ENCODE measurements at regions not wholly inside any gene's neighbourhood (a gene's known extent, or its start where the extent isn't known, plus 50 kb on each side); places are given as distances from the start of the nearest gene placed in this dataset.
A peak's percentile ranks its signal among the peaks of the same experiment; 100 is the strongest.
"Not testable (repeated sequence)": the region's sequence is repeated elsewhere in the genome, so short reads cannot be mapped to it uniquely, and the experiment has no call there.

DNA sequence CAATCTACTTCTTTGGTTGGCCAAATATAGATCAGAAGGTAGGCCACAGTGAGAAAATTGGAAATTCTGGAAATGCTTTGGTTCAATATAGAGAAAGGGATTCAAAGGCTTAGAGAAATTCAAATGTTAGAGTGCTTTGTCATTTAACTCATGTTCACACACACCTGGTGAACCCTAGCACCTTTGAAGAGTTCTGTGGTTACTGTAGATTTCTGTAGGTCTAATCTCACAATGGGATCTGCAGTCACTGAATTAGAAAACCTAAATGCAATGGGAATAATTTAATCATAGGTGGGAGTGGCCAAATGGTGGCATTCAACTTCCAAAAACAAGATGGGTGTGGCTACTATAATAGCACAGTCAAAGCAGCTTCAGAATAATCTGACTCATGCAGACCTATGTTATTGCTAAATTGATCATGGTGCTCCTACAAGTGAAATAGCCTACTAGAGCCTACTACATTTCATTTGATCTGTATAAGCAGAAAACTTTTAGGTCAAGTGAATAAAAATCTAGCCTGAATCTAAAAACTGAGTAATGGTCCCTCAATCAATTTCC lies 1152.9 kb downstream of the PCDH9 start:
- Histone ChIP-seq H3K4ac (ENCODE audit: low read depth, low read length) (no peak overlapping the region), H3K9ac (ENCODE audit: low read length) (no peak overlapping the region), H2AK5ac (ENCODE audit: low read length) (no peak overlapping the region), H2BK120ac (ENCODE audit: low read depth, low read length) (no peak overlapping the region), H3K4me2 (ENCODE audit: low read length) (no peak overlapping the region), H4K8ac (ENCODE audit: low read depth, low read length) (no peak overlapping the region), H3K4me3 (ENCODE audit: low read length) (no peak overlapping the region), H2BK5ac (ENCODE audit: low read length) (no peak overlapping the region), H2BK15ac (replicated peaks; ENCODE audit: low read depth) (no peak overlapping the region), H3K4me1 (ENCODE audit: control insufficient read depth, low read depth, low read length) (no peaks in the 10 kb centered on the region), H3K27ac (ENCODE audit: low read depth, low read length) (no peak overlapping the region), H3K18ac (ENCODE audit: low read length) (no peak overlapping the region), H3K79me2 (ENCODE audit: control insufficient read depth, insufficient read depth, low read length) (no peaks in the 10 kb centered on the region), H4K5ac (ENCODE audit: low read length) (no peak overlapping the region), H3K23ac (ENCODE audit: low read length) (no peak overlapping the region), H3K56ac (ENCODE audit: low read length) (no peak overlapping the region), H3K36me3 (ENCODE audit: control insufficient read depth, insufficient read depth, low read length) (no peaks in the 10 kb centered on the region), H3K79me1 (ENCODE audit: low read length) (no peaks in the 10 kb centered on the region), H3K27me3 (ENCODE audit: insufficient read depth, low read length, poor library complexity) (no peaks in the 10 kb centered on the region)
- DNase-seq: no peak

DNA sequence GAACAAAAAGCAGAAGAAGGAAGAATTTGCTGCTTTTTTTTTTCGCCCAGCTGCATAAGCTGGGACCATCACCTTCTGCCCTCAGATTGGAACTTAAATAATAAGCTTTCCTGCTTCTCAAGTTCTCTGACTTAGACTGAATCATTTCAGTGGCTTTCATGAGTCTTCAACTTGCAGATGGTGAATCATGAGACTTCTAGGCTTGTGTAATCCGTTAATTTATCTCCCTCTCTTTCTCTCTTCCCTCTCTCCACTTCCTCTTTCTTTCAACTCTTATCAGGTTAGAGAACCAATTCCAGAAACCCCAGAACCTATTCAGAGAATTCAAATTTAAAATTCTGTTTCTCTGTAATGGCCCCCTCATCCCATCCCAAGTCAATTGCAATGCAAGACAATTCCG lies 1153.7 kb downstream of the PCDH9 start:
- no peaks in the 10 kb centered on the region for H3K27me3 ChIP-seq (ENCODE audit: insufficient read depth, low read length, poor library complexity)
- no peak for DNase-seq

DNA sequence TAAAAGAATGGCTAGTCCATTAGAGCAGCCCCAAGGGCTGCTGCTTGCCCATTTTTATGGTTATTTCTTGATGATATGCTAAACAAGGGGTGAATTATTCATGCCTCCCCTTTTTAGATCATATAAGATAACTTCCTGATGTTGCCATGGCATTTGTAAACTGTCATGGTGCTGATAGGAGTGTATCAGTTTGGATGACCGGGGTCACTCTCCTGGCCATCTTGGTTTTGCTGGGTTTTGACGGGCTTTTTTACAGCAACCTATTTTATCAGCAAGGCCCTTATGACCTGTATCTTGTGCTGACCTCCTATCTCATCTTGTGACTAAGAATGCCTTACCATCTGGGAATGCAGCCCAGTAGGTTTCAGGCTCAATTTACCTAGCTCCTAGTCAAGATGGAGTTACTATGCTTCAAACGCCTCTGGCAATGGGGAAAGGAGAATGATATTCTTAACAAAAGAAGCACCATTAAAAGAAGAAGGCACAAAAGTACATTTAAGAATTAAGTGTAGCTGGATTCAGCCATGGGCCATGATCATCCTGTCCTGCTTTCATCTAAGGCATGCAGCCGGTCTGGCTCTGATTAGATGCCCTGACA lies 1156.0 kb downstream of the PCDH9 start:
- H3K79me1 ChIP-seq (ENCODE audit: low read length): no peaks in the 10 kb centered on the region
- H3K27ac ChIP-seq (ENCODE audit: low read depth, low read length): no peak overlapping the region
- H2AK5ac ChIP-seq (ENCODE audit: low read length): no peak overlapping the region
- no peak overlapping the region for H3K4ac ChIP-seq (ENCODE audit: low read depth, low read length)
- no peaks in the 10 kb centered on the region for H3K27me3 ChIP-seq (ENCODE audit: insufficient read depth, low read length, poor library complexity)
- no peak overlapping the region for H3K4me2 ChIP-seq (ENCODE audit: low read length)
- no peak overlapping the region for H3K4me3 ChIP-seq (ENCODE audit: low read length)
- H3K23ac ChIP-seq (ENCODE audit: low read length): no peak overlapping the region
- no peaks in the 10 kb centered on the region for H3K4me1 ChIP-seq (ENCODE audit: control insufficient read depth, low read depth, low read length)
- H3K18ac ChIP-seq (ENCODE audit: low read length): no peak overlapping the region
- no peak overlapping the region for H2BK5ac ChIP-seq (ENCODE audit: low read length)
- no CpG with 5 or more reads among the region's 4 CpGs for WGBS (ENCODE audit: extremely low coverage, insufficient coverage, low lambda C conversion rate)
- H3K36me3 ChIP-seq (ENCODE audit: control insufficient read depth, insufficient read depth, low read length): no peaks in the 10 kb centered on the region
- DNase-seq: no peak
- H4K5ac ChIP-seq (ENCODE audit: low read length): no peak overlapping the region
- no peak overlapping the region for H2BK120ac ChIP-seq (ENCODE audit: low read depth, low read length)
- H3K56ac ChIP-seq (ENCODE audit: low read length): no peak overlapping the region
- H4K8ac ChIP-seq (ENCODE audit: low read depth, low read length): no peak overlapping the region
- no peaks in the 10 kb centered on the region for H3K79me2 ChIP-seq (ENCODE audit: control insufficient read depth, insufficient read depth, low read length)
- no peak overlapping the region for H2BK15ac ChIP-seq (replicated peaks; ENCODE audit: low read depth)
- H3K9ac ChIP-seq (ENCODE audit: low read length): no peak overlapping the region

More for the DNA sequence above, 1153.7 kb downstream of the PCDH9 start:
- Histone ChIP-seq H3K4me2 (ENCODE audit: low read length) (no peak overlapping the region), H3K79me2 (ENCODE audit: control insufficient read depth, insufficient read depth, low read length) (no peaks in the 10 kb centered on the region), H3K9ac (ENCODE audit: low read length) (no peak overlapping the region), H3K36me3 (ENCODE audit: control insufficient read depth, insufficient read depth, low read length) (no peaks in the 10 kb centered on the region), H2BK15ac (replicated peaks; ENCODE audit: low read depth) (no peak overlapping the region), H3K4me3 (ENCODE audit: low read length) (no peak overlapping the region), H3K56ac (ENCODE audit: low read length) (no peak overlapping the region), H2AK5ac (ENCODE audit: low read length) (no peak overlapping the region), H3K27ac (ENCODE audit: low read depth, low read length) (no peak overlapping the region), H4K5ac (ENCODE audit: low read length) (no peak overlapping the region), H4K8ac (ENCODE audit: low read depth, low read length) (no peak overlapping the region), H3K18ac (ENCODE audit: low read length) (no peak overlapping the region), H3K4me1 (ENCODE audit: control insufficient read depth, low read depth, low read length) (no peaks in the 10 kb centered on the region), H2BK120ac (ENCODE audit: low read depth, low read length) (no peak overlapping the region), H2BK5ac (ENCODE audit: low read length) (no peak overlapping the region), H3K79me1 (ENCODE audit: low read length) (no peaks in the 10 kb centered on the region), H3K4ac (ENCODE audit: low read depth, low read length) (no peak overlapping the region), H3K23ac (ENCODE audit: low read length) (no peak overlapping the region)
- whole genome bisulfite sequencing (ENCODE audit: extremely low coverage, insufficient coverage, low lambda C conversion rate): no CpG with 5 or more reads among the region's 3 CpGs

DNA sequence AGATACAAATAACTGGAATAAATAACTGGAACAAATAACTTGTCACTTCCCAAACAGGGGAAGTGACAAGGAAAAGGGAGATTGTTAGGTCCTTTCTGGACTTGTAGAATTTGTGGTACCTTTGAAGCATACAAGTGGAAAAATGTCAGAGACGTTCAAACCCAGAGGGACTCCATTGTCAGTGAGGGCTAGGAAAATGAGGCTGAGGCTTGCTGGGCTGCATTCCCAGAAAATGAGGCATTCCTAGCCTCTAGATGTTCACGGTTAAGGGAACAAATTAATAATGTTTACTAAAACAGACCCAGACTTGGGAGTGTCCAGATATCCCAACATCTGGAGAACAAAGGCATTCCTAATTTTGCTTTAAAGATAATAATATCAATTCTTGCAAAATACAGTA lies 1158.0 kb downstream of the PCDH9 start:
- not testable (repeated sequence) for H3K4me3 ChIP-seq (ENCODE audit: low read length); H3K79me2 ChIP-seq (ENCODE audit: control insufficient read depth, insufficient read depth, low read length); H4K5ac ChIP-seq (ENCODE audit: low read length); DNase-seq; H3K56ac ChIP-seq (ENCODE audit: low read length); H3K4me2 ChIP-seq (ENCODE audit: low read length); H2BK5ac ChIP-seq (ENCODE audit: low read length); H3K23ac ChIP-seq (ENCODE audit: low read length); H3K36me3 ChIP-seq (ENCODE audit: control insufficient read depth, insufficient read depth, low read length); H2BK120ac ChIP-seq (ENCODE audit: low read depth, low read length); H2AK5ac ChIP-seq (ENCODE audit: low read length); H3K27ac ChIP-seq (ENCODE audit: low read depth, low read length); H4K8ac ChIP-seq (ENCODE audit: low read depth, low read length); H3K27me3 ChIP-seq (ENCODE audit: insufficient read depth, low read length, poor library complexity); H2BK15ac ChIP-seq (replicated peaks; ENCODE audit: low read depth); H3K18ac ChIP-seq (ENCODE audit: low read length); H3K9ac ChIP-seq (ENCODE audit: low read length); H3K79me1 ChIP-seq (ENCODE audit: low read length); H3K4me1 ChIP-seq (ENCODE audit: control insufficient read depth, low read depth, low read length); H3K4ac ChIP-seq (ENCODE audit: low read depth, low read length)
- WGBS (ENCODE audit: extremely low coverage, insufficient coverage, low lambda C conversion rate): no CpG with 5 or more reads among the region's 2 CpGs

DNA sequence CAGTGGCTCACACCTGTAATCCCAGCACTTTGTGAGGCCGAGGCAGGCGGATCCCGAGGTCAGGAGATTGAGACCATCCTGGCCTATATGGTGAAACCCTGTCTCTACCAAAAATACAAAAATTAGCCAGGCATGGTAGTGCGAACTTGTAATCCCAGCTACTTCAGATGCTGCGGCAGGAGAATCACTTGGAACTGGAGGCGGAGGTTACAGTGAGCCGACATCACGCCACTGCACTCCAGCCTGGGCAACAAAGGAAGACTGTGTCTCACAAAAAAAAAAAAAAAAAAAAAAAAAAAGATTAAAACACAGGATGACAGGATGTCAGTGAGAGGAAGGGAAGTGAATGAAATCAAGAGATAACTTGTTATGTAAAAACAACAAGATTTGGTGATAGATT lies 1158.5 kb downstream of the PCDH9 start:
- Histone ChIP-seq H3K4me1 (ENCODE audit: control insufficient read depth, low read depth, low read length) (no peaks in the 10 kb centered on the region), H3K79me1 (ENCODE audit: low read length) (no peaks in the 10 kb centered on the region), H2AK5ac (ENCODE audit: low read length) (no peak overlapping the region), H3K4me2 (ENCODE audit: low read length) (no peak overlapping the region), H3K27ac (ENCODE audit: low read depth, low read length) (no peak overlapping the region), H3K4ac (ENCODE audit: low read depth, low read length) (no peak overlapping the region), H3K79me2 (ENCODE audit: control insufficient read depth, insufficient read depth, low read length) (no peaks in the 10 kb centered on the region), H3K23ac (ENCODE audit: low read length) (no peak overlapping the region), H3K4me3 (ENCODE audit: low read length) (no peak overlapping the region), H4K8ac (ENCODE audit: low read depth, low read length) (no peak overlapping the region), H3K56ac (ENCODE audit: low read length) (no peak overlapping the region), H2BK120ac (ENCODE audit: low read depth, low read length) (no peak overlapping the region), H3K36me3 (ENCODE audit: control insufficient read depth, insufficient read depth, low read length) (no peaks in the 10 kb centered on the region), H4K5ac (ENCODE audit: low read length) (no peak overlapping the region), H2BK15ac (replicated peaks; ENCODE audit: low read depth) (no peak overlapping the region), H3K9ac (ENCODE audit: low read length) (no peak overlapping the region), H2BK5ac (ENCODE audit: low read length) (no peak overlapping the region), H3K27me3 (ENCODE audit: insufficient read depth, low read length, poor library complexity) (no peaks in the 10 kb centered on the region), H3K18ac (ENCODE audit: low read length) (no peak overlapping the region)
- peak; percentile 10 for DNase-seq
- no CpG with 5 or more reads among the region's 8 CpGs for WGBS (ENCODE audit: extremely low coverage, insufficient coverage, low lambda C conversion rate)

DNA sequence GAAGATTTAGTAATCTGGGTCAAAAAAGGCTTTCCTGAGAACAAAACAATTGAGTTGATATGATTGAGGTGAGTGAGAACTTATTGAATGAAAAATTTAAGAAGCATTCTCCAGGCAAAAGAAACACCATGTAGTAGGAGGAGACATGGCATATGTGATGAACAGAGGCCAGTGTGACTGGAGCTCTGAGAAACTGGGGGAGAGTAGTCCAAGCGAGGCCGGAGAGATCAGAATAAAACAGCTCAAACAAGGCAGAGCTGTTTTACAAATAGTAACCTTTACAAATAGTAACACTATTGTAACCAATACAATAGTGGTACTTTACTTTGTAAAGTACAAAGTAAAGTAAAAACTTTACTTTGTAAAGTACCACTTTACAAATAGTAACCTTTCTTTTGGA lies 1159.1 kb downstream of the PCDH9 start:
- no peak for DNase-seq
- Histone ChIP-seq H2AK5ac (ENCODE audit: low read length) (no peak overlapping the region), H3K23ac (ENCODE audit: low read length) (no peak overlapping the region), H3K18ac (ENCODE audit: low read length) (no peak overlapping the region), H3K27ac (ENCODE audit: low read depth, low read length) (no peak overlapping the region), H2BK15ac (replicated peaks; ENCODE audit: low read depth) (no peak overlapping the region), H3K36me3 (ENCODE audit: control insufficient read depth, insufficient read depth, low read length) (no peaks in the 10 kb centered on the region), H2BK5ac (ENCODE audit: low read length) (no peak overlapping the region), H3K56ac (ENCODE audit: low read length) (no peak overlapping the region), H4K5ac (ENCODE audit: low read length) (no peak overlapping the region), H3K4me2 (ENCODE audit: low read length) (no peak overlapping the region), H3K79me1 (ENCODE audit: low read length) (no peaks in the 10 kb centered on the region), H2BK120ac (ENCODE audit: low read depth, low read length) (no peak overlapping the region), H3K9ac (ENCODE audit: low read length) (no peak overlapping the region), H4K8ac (ENCODE audit: low read depth, low read length) (no peak overlapping the region), H3K79me2 (ENCODE audit: control insufficient read depth, insufficient read depth, low read length) (no peaks in the 10 kb centered on the region), H3K27me3 (ENCODE audit: insufficient read depth, low read length, poor library complexity) (no peaks in the 10 kb centered on the region), H3K4ac (ENCODE audit: low read depth, low read length) (no peak overlapping the region), H3K4me3 (ENCODE audit: low read length) (no peak overlapping the region), H3K4me1 (ENCODE audit: control insufficient read depth, low read depth, low read length) (no peaks in the 10 kb centered on the region)
- WGBS (ENCODE audit: extremely low coverage, insufficient coverage, low lambda C conversion rate): no CpG with 5 or more reads among the region's 2 CpGs
